HUDEP-2 (cell line): ENCODE measurements at regions not wholly inside any gene's neighbourhood (a gene's known extent, or its start where the extent isn't known, plus 50 kb on each side); places are given as distances from the start of the nearest gene placed in this dataset.

Experiments used
- DNase-seq, 76 experiments: peaks; one replicate each; lab custom pipeline; 2025; ENCODE audit not compliant: unreplicated experiment in 76 of 76; lab: John Stamatoyannopoulos, UW

DNA sequence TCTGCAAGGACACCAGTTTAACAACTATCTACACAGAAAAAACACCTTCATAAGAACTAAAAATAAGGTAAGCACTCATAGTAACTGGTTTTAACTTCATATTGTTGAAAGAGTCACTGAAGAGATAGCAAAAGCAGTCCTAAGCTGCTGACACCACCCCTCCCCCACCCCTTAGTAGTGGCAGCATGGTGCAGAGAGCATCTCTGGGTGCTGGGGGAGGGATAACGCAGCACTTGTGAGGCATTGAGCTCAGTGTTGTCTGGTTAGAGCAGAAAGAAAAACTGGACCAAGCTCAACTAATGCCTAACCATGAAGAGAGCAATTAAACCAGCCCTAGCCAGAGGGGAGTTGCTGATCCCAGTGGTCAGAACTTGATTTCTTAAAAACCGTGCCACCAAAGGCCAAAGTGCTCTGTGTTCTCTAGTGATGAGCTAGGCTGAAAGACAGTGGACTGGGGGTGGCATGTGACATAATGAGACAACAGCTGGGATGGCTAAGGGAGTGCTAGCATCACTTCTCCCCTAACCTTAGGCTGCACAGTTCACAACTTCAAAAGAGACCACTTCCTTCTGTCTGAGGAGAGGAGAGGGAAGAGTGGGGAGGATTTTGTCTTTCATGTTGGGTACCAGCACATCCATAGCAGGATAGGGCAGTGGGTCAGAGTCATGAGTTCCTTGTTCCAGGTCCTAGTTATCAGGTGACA is 669.3 kb downstream of the PDHA2 start:
- no peak for DNase-seq

DNA sequence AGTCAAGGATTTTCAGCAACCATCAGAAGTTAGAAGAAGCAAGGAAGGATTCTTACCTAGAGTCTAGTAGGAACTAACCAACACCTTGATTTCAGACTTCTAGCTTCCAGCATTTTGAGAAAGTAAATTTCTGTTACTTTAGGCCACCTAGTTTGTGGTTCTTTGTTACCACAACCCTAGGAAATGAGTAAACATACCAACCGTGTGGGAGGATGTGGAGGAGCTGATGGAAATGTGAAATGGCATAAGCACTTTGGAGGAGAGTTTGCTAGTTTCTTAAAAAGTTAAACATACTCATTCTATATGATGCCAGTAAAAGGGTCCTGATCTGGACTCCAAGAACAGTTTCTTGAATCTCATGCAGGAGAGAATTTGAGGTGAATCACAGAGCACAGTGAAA is 679.4 kb downstream of the PDHA2 start:
- DNase-seq: no peak

DNA sequence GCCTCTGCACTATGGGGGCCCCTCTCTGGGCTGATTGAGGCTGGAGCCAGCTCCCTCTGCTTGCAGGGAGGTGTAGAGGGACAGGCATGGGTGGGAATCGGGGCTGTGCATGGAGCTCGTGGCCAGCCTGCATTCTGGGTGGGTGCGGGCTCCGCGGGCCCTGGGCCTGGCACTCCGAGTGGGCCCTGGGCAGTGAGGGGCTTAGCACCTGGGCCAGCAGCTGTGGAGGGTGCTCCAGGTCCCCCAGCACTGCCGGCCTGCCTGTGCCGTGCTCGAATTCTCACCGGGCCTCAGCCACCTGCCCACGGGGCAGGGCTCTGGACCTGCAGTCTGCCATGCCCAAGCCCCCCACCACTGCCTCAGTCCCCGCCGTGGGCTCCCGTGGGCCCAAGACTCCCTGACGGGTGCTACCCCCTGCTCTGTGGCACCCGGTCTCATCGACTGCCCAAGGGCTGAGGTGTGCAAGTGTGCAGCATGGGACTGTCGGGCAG is 681.2 kb downstream of the PDHA2 start:
- no peak for DNase-seq

DNA sequence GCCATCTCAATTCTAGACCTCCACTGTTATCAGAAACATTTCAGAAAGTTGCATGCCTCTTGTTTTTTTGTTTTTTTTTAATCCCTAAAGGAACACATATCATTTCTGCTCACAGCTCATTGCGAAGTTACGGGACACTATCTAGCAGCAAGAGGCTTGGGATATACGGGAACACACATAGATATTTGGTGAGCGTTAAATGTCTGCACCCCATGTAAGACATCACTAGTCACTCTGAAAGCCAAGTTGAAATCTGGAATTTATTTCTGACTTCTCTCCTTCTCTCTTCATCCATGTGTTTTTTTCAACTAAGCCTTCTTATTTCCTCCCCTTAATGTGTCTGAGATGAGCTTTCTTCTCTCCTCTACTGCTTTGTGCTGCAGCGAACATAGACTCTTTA is 683.7 kb downstream of the PDHA2 start:
- no peak for DNase-seq

DNA sequence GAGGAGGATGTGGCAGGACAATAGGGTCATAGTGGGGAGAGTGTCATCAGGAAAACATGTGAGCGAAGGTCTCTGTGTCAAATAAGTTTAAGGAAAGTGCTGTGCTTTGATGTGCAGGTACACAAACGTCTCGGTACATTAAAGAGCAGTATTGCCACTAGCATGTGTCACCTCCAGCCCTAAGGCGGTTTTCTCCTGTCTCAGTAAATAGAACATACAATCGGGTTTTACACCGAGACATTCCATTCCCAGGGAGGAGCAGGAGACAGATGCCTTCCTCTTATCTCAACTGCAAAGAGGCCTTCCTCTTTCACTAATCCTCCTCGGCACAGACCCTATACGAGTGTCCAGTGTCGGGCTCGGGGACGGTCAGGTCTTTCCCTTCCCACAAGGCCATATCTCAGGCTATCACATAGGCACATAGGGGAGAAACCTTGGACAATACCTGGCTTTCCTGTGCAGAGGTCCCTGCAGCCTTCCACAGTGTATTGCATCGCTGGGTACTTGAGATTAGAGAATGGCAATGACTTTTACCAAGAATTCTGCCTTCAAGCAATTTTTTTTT is 684.5 kb downstream of the PDHA2 start:
- DNase-seq: no peak

GRCh38 chr4:96525898-96526297 is 686.0 kb downstream of the PDHA2 start:
- DNase-seq: no peak

GRCh38 chr4:96526625-96527024 is 686.7 kb downstream of the PDHA2 start:
- DNase-seq: no peak

DNA sequence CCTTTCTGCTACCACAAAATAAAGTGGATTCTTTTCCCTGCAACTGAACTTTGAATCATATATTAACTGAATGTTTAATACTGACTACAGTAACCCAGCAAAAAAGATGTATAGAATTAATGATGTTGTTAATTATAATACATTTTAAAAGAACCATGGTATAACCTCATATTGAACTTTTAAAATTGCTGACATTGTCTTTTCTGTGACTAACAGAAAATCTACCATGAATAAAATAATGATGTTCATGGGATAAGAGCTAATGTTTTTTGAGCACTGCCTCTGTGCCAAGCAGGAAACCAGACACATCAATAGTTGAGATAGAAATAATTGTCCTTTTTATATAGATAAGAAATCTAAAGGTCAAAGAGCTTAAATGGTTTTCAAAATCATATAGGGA is 691.9 kb downstream of the PDHA2 start:
- DNase-seq: no peak

DNA sequence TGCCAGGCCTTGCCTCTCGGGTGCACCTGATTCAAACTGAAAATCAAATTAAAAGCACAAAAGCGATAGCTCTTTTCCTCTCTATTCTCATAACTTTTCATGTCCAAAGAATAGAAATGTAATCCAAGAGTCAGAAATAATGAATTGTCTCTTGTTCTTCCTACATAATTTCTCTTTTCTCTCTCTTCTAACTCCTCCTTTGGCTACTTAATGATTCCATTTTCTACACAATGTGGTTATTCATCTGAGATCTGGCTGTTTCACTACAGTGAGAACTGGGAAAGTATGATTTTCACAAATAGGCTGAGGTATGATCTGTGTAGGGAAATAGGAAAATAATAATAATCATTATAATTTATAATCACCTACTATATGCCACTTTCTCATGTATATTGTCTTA is 703.5 kb downstream of the PDHA2 start:
- no peak for DNase-seq

- DNase-seq: no peak
Observed at GRCh38 chr4:96558466-96558865, 718.6 kb downstream of the PDHA2 start.

- no peak for DNase-seq
Observed at GRCh38 chr4:96566755-96567154, 726.9 kb downstream of the PDHA2 start.

- no peak for DNase-seq
Observed at GRCh38 chr4:96585304-96585703, 745.4 kb downstream of the PDHA2 start.

DNA sequence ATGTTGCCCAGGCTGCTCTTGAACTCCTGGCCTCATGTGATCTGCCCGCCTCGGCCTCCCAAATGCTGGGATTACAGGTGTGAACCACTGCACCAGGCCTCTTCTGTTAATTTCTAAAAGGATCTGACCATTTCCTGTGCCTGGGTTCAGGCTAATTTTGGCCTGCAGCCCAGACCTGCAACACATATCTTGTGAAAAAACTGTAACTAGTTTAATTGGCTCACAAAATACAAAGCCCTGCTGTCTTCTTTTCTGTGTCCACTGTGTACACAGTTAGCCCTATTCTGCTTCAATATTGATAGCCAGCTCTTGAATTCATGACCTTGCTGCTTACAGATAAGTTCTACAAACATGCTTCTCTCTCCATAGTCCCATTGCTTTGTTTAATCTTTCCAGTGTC is 753.5 kb downstream of the PDHA2 start:
- DNase-seq: peak in 9 of 76 experiments; percentile 3 to 27 (median 14)

- no peak for DNase-seq
Observed at GRCh38 chr4:96598465-96598864, 758.6 kb downstream of the PDHA2 start.

GRCh38 chr4:96599752-96600151 is 759.9 kb downstream of the PDHA2 start:
- no peak for DNase-seq

DNA sequence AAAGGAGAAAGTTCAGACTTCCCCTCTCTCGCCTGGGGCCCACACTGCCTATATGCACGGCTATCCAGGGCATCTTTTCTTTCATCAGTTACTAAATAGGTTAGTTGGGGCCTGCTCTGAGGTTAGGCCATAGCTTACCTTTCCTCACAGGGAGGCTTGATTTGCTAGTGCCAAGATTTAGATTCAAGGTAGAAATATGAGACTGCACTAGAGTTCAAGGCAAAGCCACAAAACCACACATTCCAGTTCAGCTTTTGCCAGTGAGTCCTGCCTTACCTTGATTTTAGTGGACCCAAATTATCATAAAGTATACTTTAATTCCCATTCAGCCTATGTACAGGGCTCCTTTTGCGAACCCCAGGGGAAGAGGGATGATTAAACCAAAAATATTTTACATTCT is 762.8 kb downstream of the PDHA2 start:
- DNase-seq: no peak

GRCh38 chr4:96603641-96604040 is 763.7 kb downstream of the PDHA2 start:
- DNase-seq: peak in 7 of 76 experiments; percentile 0 to 23 (median 7)

- DNase-seq: no peak
Observed at GRCh38 chr4:96606451-96606850, 766.6 kb downstream of the PDHA2 start.

GRCh38 chr4:96626023-96626422 is 786.1 kb downstream of the PDHA2 start:
- no peak for DNase-seq

DNA sequence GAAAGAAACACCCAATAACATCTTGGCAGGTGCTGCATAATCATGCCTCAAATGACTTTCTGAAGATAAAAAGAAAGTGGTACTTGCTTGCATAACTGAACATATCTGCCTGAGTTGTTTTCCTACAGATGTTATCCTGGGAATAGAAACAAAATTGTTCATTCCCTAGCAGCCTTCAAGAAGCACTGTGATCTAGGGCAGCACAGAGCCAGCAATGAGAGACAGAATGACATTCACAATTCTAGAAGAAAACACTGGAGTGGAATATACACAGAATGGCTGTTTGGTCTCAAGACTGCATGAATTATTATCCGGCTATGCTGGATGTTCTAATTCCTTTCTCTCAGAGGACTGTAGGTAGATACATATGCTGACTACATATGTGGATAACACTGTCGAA is 790.9 kb downstream of the PDHA2 start:
- no peak for DNase-seq

DNA sequence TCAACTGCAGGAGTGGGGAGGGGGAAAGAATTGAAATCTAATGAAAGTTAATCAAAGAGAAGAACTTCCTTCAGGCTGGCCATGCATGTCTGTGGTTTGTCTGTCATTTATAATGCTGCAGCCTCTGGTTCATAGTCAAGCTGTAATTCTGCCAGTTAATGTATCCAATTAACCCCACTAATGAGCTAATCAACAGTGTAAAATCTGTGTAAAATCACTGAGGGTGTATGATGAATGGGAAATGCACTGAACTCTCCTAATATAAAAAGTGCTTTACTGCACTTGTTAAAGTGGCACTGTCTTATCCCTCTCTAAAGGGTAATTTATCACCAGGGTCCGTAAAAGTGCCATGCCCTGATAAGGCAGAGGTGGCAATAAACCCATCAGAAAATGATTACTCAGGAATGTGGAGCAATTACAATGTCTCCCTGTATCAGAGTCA is 798.1 kb downstream of the PDHA2 start:
- no peak for DNase-seq

DNA sequence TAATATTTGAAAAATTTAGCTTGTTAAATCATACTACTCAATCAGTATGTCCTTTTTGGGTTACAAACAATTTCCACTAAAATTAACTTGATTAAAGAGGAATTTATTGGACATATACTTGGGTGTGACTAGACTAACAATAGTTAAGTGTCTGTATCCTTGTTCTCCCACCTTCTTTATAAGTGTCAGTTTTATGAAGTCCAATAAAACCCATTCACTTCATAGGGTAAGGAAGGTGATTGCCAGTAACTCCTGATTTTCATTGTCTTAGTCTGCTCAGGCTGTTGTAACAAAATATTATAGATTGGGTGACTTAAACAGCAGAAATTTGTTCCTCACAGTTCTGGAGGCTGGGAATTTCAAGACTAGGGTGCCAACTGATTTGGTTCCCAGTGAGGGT is 800.0 kb downstream of the PDHA2 start:
- no peak for DNase-seq
